Nephron progenitor cell (in vitro differentiated cells): ENCODE measurements at regions not wholly inside any gene's neighbourhood (a gene's known extent, or its start where the extent isn't known, plus 50 kb on each side); places are given as distances from the start of the nearest gene placed in this dataset.
A peak's percentile ranks its signal among the peaks of the same experiment; 100 is the strongest.

ENCODE experiments used
- DNase-seq: peaks from one replicate; pipeline ENCODE4 v3.0.0; 2021
- H3K27ac Mint-ChIP-seq: 2 replicates; pipeline ENCODE4 v1.8.0; 2021; ENCODE audit warnings: mild to moderate bottlenecking, moderate library complexity, mixed read lengths
- H3K27me3 Mint-ChIP-seq: 2 replicates; pipeline ENCODE4 v1.8.0; 2021; ENCODE audit warnings: mild to moderate bottlenecking, low read depth, mixed read lengths; ENCODE audit not compliant: poor library complexity
- H3K36me3 Mint-ChIP-seq: 2 replicates; pipeline ENCODE4 v1.8.0; 2021; ENCODE audit warnings: low read depth, mixed read lengths
- H3K4me1 Mint-ChIP-seq: 2 replicates; pipeline ENCODE4 v1.8.0; 2021; ENCODE audit warnings: mixed read lengths
- H3K4me3 Mint-ChIP-seq: 2 replicates; pipeline ENCODE4 v1.8.0; 2021; ENCODE audit warnings: mild to moderate bottlenecking, moderate library complexity, mixed read lengths
- H3K9me3 Mint-ChIP-seq: 2 replicates; pipeline ENCODE4 v1.8.0; 2021; ENCODE audit warnings: mild to moderate bottlenecking, moderate library complexity, mixed read lengths
- CTCF ChIP-seq: fragments of 200-600 bp; sonication (generic); IDR thresholded peaks from 2 replicates; pipeline ENCODE4 v1.5.0; 2021; ENCODE audit warnings: antibody characterized with exemption

- Mint-ChIP-seq H3K4me1 (peaks cover 10% of the 10 kb centered on the region), H3K4me3 (no peak overlapping the region), H3K36me3 (no peaks in the 10 kb centered on the region), H3K9me3 (peaks cover 3% of the 10 kb centered on the region), H3K27me3 (peaks cover 15% of the 10 kb centered on the region), H3K27ac (no peak overlapping the region)
- no peak for DNase-seq
- no peak for TF ChIP-seq CTCF
Observed at GRCh38 chr1:38738207-38738606, 121.4 kb downstream of the RRAGC start.

GRCh38 chr1:38736399-38736798 lies 123.2 kb downstream of the RRAGC start:
- no peak for TF ChIP-seq CTCF
- peaks cover 4% of the 10 kb centered on the region for H3K4me1 Mint-ChIP-seq
- H3K27me3 Mint-ChIP-seq = peaks cover 27% of the 10 kb centered on the region
- peaks cover 3% of the 10 kb centered on the region for H3K9me3 Mint-ChIP-seq
- H3K27ac Mint-ChIP-seq = no peak overlapping the region
- DNase-seq = no peak
- H3K4me3 Mint-ChIP-seq = no peak overlapping the region
- no peaks in the 10 kb centered on the region for H3K36me3 Mint-ChIP-seq

- Mint-ChIP-seq H3K9me3 (peaks cover 3% of the 10 kb centered on the region), H3K27ac (no peak overlapping the region), H3K36me3 (no peaks in the 10 kb centered on the region), H3K4me1 (no peaks in the 10 kb centered on the region), H3K27me3 (peaks cover 34% of the 10 kb centered on the region), H3K4me3 (no peak overlapping the region)
- no peak for DNase-seq
- no peak for TF ChIP-seq CTCF
Observed at GRCh38 chr1:38735651-38736161, 123.9 kb downstream of the RRAGC start.

- H3K27me3 Mint-ChIP-seq = peaks cover 49% of the 10 kb centered on the region
- TF ChIP-seq CTCF = no peak
- H3K4me1 Mint-ChIP-seq = no peaks in the 10 kb centered on the region
- H3K36me3 Mint-ChIP-seq = no peaks in the 10 kb centered on the region
- peaks cover 3% of the 10 kb centered on the region for H3K9me3 Mint-ChIP-seq
- H3K27ac Mint-ChIP-seq = no peak overlapping the region
- DNase-seq = no peak
- H3K4me3 Mint-ChIP-seq = no peak overlapping the region
Observed at GRCh38 chr1:38733761-38734160, 125.8 kb downstream of the RRAGC start.

- no peak overlapping the region for H3K27ac Mint-ChIP-seq
- no peak overlapping the region for H3K4me3 Mint-ChIP-seq
- no peak for TF ChIP-seq CTCF
- no peak for DNase-seq
- H3K4me1 Mint-ChIP-seq = peaks cover 19% of the 10 kb centered on the region
- H3K27me3 Mint-ChIP-seq = peaks cover 75% of the 10 kb centered on the region
- peaks cover 3% of the 10 kb centered on the region for H3K9me3 Mint-ChIP-seq
- no peaks in the 10 kb centered on the region for H3K36me3 Mint-ChIP-seq
Observed at GRCh38 chr1:38730511-38731397, 128.8 kb downstream of the RRAGC start.

- H3K27ac Mint-ChIP-seq = peak overlapping the region; percentile 18
- peaks cover 35% of the 10 kb centered on the region for H3K4me1 Mint-ChIP-seq
- H3K27me3 Mint-ChIP-seq = peaks cover 76% of the 10 kb centered on the region
- no peaks in the 10 kb centered on the region for H3K36me3 Mint-ChIP-seq
- no peaks in the 10 kb centered on the region for H3K9me3 Mint-ChIP-seq
- H3K4me3 Mint-ChIP-seq = no peak overlapping the region
- no peak for DNase-seq
- no peak for TF ChIP-seq CTCF
Observed at GRCh38 chr1:38728585-38728908, 131.0 kb downstream of the RRAGC start.
